Activated naive CD4-positive, alpha-beta T cell treated with anti-CD3 and anti-CD28 coated beads, Interleukin-2, amount 10 ng/mL, durations not matched to agents 7 days and 5 days (primary cell): ENCODE measurements at regions not wholly inside any gene's neighbourhood (a gene's known extent, or its start where the extent isn't known, plus 50 kb on each side); places are given as distances from the start of the nearest gene placed in this dataset.

ENCODE experiments used
- CTCF ChIA-PET: fragments of 350-600 bp; sonication (Branson Sonifier 250); formaldehyde crosslinking; loops from one replicate; lab custom pipeline; 2021; ENCODE audit warnings: antibody characterized with exemption; lab: Charles Lee
- DNase-seq: peaks from one replicate; pipeline ENCODE4 v3.0.0-alpha.2; 2020
- H3K27ac Mint-ChIP-seq: one replicate; pipeline ENCODE4 v1.8.0; 2021; ENCODE audit warnings: mild to moderate bottlenecking, moderate library complexity, mixed read lengths
- H3K27me3 Mint-ChIP-seq: one replicate; pipeline ENCODE4 v1.8.0; 2021; ENCODE audit warnings: mild to moderate bottlenecking, mixed read lengths
- H3K36me3 Mint-ChIP-seq: one replicate; pipeline ENCODE4 v1.8.0; 2021; ENCODE audit warnings: mixed read lengths
- H3K4me1 Mint-ChIP-seq: one replicate; pipeline ENCODE4 v1.8.0; 2021; ENCODE audit warnings: mixed read lengths
- H3K4me3 Mint-ChIP-seq: one replicate; pipeline ENCODE4 v1.8.0; 2021; ENCODE audit warnings: mild to moderate bottlenecking, moderate library complexity, mixed read lengths
- H3K9me3 Mint-ChIP-seq: one replicate; pipeline ENCODE4 v1.8.0; 2021; ENCODE audit warnings: mixed read lengths

DNA sequence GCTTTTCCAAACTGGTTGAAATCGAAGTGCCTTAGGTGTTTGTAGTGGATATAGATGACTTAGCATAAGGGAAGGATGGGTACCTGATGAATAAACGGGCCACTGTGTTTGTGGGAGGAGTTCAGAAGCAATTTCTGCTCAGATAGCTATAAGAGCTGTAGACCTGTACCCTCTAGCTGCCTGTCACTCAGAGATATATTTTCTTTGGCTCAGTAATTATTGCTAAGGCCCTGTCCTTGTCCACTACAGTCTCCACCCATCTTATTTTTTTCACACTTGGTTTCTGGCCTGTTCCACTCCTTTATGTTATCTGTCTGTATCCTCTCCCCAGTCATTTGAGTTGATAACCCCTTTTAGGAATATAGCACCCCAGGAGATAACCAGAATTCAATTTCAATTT lies 74.8 kb upstream of the RMST start:
- Mint-ChIP-seq H3K9me3 (no peaks in the 10 kb centered on the region), H3K4me1 (no peaks in the 10 kb centered on the region), H3K36me3 (no peaks in the 10 kb centered on the region), H3K27me3 (no peaks in the 10 kb centered on the region), H3K27ac (no peak overlapping the region), H3K4me3 (no peak overlapping the region)
- CTCF ChIA-PET: no interaction called here
- DNase-seq: no peak

DNA sequence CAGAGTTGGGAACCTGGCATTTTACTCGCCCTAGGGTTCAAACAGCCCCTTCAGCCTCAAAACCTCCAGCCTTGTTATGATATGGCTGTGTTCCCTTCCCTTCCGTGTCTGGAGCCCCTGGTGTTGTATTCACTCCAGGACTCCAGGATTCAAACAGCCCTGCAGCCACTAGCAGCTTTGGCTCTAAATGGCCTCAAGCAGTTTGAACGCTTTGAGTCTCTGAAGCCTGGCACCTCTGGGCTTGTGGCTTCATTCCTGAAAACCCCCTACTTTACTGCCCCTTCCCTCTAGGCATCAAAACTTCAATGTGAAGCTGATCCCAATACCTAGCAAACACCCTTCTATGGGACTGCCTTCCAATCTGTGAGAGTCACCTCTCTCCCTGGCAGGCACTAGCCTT lies 67.9 kb upstream of the RMST start:
- no peaks in the 10 kb centered on the region for H3K27me3 Mint-ChIP-seq
- no peaks in the 10 kb centered on the region for H3K9me3 Mint-ChIP-seq
- no peaks in the 10 kb centered on the region for H3K4me1 Mint-ChIP-seq
- H3K36me3 Mint-ChIP-seq: no peaks in the 10 kb centered on the region
- CTCF ChIA-PET: no interaction called here
- H3K27ac Mint-ChIP-seq: no peak overlapping the region
- no peak for DNase-seq
- no peak overlapping the region for H3K4me3 Mint-ChIP-seq

DNA sequence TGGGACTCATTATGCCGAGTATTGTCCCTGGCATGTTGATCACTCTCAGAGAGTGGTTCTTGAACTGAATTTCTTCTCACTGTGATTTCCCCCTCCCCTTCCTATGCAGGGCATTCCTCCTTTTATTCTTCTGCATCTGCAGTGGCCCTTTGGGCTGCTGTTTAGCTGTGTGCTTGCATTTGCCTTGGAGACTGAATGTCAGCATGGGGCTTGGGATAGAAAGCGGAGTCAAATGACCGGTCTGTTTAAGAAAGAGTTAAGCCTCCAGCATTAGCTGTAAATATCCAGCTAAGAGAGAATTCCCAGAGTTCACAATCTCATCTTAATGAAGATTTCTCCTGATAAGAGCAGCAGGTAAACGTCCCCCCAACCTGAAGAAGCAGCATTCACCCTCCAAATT lies 65.6 kb upstream of the RMST start:
- Mint-ChIP-seq H3K36me3 (no peaks in the 10 kb centered on the region), H3K9me3 (no peaks in the 10 kb centered on the region), H3K4me1 (no peaks in the 10 kb centered on the region), H3K27ac (no peak overlapping the region), H3K4me3 (no peak overlapping the region), H3K27me3 (no peaks in the 10 kb centered on the region)
- CTCF ChIA-PET: no interaction called here
- DNase-seq: no peak

DNA sequence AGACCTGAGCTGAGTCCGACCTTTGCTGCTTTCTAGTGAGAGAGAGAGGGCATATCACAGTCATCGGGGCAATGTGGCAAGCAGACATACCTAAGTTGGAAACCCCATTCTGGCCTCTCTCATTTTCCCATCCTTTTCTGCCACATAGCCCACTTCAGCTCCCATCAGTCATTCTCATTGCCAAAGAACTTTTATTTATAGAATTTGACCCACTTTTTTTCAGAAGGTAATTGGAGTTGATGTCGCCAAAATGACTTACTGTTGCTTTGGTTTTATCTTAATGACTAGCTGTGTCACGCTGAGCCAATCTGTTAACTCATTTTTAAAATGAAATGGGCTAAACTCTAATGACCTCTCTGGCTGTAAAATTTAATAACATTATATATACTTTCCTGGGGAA lies 63.9 kb upstream of the RMST start:
- Mint-ChIP-seq H3K36me3 (no peaks in the 10 kb centered on the region), H3K27me3 (no peaks in the 10 kb centered on the region), H3K9me3 (no peaks in the 10 kb centered on the region), H3K4me3 (no peak overlapping the region), H3K27ac (no peak overlapping the region), H3K4me1 (no peaks in the 10 kb centered on the region)
- CTCF ChIA-PET: no interaction called here
- DNase-seq: no peak

DNA sequence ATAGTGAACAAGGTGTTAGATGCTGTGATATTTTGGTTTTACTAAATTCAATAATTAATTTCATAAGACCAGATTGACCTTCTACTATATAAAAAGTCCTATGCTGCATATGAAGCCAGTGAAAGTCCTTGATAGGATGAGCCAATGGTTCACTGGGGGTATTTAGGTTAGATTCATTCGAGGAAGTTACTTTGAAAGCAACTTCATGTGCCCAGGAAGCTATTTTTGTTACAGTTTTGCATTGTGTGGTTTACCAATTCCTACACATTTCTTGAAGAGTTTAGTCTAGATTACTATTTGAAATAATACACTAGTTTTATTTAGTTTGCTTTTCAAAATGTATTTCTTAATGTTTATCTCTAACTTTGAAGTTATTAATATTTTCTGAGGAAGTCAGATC lies 58.5 kb upstream of the RMST start:
- H3K36me3 Mint-ChIP-seq: no peaks in the 10 kb centered on the region
- H3K27ac Mint-ChIP-seq: no peak overlapping the region
- CTCF ChIA-PET: interaction anchor here (0.9 to 1.2 kb wide), 5 partner anchors 11 to 825 kb away, joined by 3 to 5 read pairs (median 3); no protein-coding TSS in a partner anchor
- no peaks in the 10 kb centered on the region for H3K27me3 Mint-ChIP-seq
- H3K4me3 Mint-ChIP-seq: no peak overlapping the region
- no peak for DNase-seq
- no peaks in the 10 kb centered on the region for H3K9me3 Mint-ChIP-seq
- no peaks in the 10 kb centered on the region for H3K4me1 Mint-ChIP-seq

DNA sequence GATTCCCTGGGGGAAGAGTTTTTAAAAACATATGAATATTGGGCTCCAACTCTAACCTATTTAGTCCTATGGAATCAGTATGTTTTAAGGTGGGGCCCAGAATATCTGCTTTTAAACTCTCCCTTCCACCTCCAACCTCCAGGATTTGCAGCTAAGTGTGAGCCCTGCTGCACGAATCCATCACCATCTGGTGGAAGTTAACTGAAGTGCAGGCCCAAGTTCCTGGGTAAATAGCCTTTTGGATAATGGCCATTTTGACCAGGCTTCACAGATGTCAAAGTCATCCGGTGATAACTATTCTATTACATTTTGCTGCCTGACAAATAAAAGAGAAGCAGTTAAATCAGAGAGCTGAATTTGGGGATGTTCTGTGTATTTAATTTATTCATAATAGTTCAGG lies 58.1 kb upstream of the RMST start:
- no peak for DNase-seq
- Mint-ChIP-seq H3K36me3 (no peaks in the 10 kb centered on the region), H3K27me3 (no peaks in the 10 kb centered on the region), H3K9me3 (no peaks in the 10 kb centered on the region), H3K4me1 (no peaks in the 10 kb centered on the region), H3K27ac (no peak overlapping the region), H3K4me3 (no peak overlapping the region)
- CTCF ChIA-PET: interaction anchor here (0.9 to 1.2 kb wide), 6 partner anchors 9 to 825 kb away, joined by 3 to 5 read pairs (median 3); no protein-coding TSS in a partner anchor

DNA sequence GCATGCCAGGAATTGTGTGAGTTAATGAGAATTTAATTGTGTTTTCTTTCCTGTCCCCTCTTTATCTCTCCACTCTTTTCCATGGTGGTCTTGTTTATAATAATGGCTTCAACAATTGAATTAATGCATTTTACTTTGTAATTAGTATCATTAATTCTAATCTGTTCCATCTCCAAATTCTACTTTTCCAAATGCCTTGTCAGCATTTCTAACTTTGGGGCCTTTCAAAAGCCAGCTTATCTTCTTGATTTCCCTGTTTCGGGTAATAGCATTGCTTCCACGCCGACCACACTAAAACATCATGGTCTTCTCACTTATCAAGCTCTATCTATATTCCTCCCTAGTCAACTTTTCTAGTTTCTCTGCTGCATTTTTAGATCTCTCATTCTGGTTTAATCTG lies 54.2 kb upstream of the RMST start:
- CTCF ChIA-PET: no interaction called here
- Mint-ChIP-seq H3K4me1 (no peaks in the 10 kb centered on the region), H3K27ac (no peak overlapping the region), H3K4me3 (no peak overlapping the region), H3K27me3 (no peaks in the 10 kb centered on the region), H3K9me3 (no peaks in the 10 kb centered on the region), H3K36me3 (no peaks in the 10 kb centered on the region)
- DNase-seq: no peak

DNA sequence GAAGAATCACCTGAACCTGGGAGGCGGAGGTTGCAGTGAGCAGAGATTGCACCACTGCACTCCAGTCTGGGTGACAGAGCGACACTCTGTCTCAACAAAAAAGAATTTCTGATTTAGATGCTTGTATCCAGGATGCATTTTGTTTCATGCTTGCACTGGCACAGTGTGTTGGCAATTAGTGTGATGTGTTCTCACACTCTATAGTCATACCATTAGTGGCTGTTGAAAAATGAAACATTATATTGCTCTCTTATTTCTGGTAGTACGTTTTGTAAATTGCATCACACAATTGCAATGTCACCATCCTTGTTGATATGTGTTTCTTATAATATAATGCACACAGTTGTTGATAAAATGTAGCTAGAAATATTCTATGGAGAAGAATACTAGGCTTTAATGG lies 51.3 kb upstream of the RMST start:
- no peak for DNase-seq

More for the DNA sequence above, 51.3 kb upstream of the RMST start:
- Mint-ChIP-seq H3K36me3 (no peaks in the 10 kb centered on the region), H3K27me3 (no peaks in the 10 kb centered on the region), H3K4me3 (no peak overlapping the region), H3K4me1 (no peaks in the 10 kb centered on the region), H3K9me3 (no peaks in the 10 kb centered on the region), H3K27ac (no peak overlapping the region)
- CTCF ChIA-PET: no interaction called here
